GM18508 (cell line): ENCODE measurements at regions not wholly inside any gene's neighbourhood (a gene's known extent, or its start where the extent isn't known, plus 50 kb on each side); places are given as distances from the start of the nearest gene placed in this dataset.

Source experiments
- ATAC-seq: cut with Tn5 transposase; IDR thresholded peaks from one replicate; pipeline ENCODE4 v1.9.1; 2021; ENCODE audit warnings: moderate number of reproducible peaks; ENCODE audit not compliant: insufficient read depth, unreplicated experiment

DNA sequence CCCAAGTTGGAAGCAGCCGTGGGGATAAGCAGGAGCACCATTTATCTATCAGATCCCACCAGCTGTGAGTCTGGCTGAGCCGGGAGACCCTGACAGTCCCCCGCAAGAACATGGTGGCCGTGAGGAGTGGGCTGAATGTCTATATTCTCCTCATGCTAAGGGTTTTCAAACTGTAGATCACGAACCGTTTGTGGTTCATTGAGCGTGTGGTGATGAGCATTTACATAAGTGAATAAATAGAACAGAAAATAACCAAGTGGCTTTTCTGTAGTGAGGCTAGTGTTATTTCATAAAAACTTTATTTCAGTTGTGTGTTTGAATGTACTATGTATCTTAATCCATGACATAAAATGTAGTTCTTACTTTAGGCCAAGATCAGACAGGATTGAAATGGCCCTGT lies 190.2 kb upstream of the APCDD1 start:
- no peak for ATAC-seq

- no peak for ATAC-seq
Observed at GRCh38 chr18:10265560-10266333, 188.7 kb upstream of the APCDD1 start.

DNA sequence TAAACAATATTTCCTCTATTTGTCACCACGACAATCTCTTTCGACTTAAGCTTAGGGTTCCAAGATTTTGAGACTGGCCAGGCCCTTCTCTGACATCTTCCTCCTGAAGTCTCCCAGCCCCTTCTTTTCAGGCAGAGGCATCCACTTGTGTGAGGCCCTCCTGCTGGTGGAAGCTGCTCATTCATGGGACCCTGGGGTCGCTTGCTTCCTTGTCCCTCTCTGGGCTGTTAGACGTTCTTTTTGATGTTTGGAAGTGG lies 188.2 kb upstream of the APCDD1 start:
- ATAC-seq = no peak

DNA sequence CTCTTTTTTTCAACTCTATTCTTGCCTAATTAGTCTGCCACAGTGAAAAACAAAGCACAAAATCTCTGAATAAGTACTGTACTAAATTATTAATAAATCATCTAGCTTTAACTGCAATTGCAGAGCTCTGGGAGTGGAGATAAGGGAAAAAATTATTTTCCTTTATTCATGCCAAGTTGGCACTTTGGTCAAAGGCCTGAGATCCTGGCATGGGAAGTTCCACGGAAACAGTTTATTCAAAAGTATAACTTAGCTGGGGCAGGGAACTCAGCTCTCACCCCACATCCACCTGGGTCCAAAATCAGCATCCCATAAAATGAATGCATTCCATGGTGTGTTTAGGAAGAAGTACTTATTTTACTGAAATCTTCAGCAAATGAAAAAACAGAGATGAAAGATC lies 185.2 kb upstream of the APCDD1 start:
- ATAC-seq = no peak

GRCh38 chr18:10270151-10270571 lies 184.3 kb upstream of the APCDD1 start:
- ATAC-seq = no peak

DNA sequence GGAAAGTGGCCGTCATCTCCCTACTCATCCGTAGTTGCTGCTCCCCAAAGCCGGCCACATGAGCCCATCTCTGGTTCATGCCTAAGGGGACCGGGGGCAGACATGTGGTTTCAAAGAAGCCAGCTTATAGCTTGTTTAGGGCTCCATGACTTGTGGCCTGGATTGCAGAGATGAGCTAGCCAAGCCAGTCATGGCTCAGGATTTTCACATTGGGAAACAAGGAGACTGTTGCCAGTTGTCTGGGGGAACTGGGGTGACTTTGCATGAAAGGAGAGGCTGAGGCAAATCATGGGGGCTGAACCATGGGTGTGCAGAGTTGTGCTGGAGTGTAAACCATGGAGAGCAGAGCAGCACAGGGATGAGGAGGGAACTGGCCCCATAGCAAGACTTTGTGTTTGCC lies 183.0 kb upstream of the APCDD1 start:
- no peak for ATAC-seq

GRCh38 chr18:10274301-10274700 lies 180.1 kb upstream of the APCDD1 start:
- ATAC-seq = no peak

DNA sequence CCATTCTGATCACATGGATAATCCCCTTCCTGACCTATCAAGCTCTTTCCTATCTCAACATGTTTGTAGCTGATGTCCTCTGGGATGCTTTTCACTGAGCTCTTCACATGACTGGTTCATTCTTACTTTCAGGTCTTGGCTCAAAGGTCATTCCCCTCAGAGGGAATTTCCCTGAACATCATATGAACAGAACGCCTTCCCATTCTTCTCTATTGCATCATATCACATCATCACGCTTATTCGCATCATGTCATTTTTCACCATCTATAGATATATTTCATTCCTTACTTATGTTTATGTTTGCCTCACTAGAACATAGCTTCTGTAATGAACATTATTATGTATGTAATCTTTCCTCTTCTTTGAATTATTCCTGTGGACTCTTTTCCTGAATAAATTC lies 178.9 kb upstream of the APCDD1 start:
- no peak for ATAC-seq

GRCh38 chr18:10278265-10278664 lies 176.2 kb upstream of the APCDD1 start:
- ATAC-seq = no peak

- ATAC-seq = no peak
Observed at GRCh38 chr18:10279471-10279870, 175.0 kb upstream of the APCDD1 start.

DNA sequence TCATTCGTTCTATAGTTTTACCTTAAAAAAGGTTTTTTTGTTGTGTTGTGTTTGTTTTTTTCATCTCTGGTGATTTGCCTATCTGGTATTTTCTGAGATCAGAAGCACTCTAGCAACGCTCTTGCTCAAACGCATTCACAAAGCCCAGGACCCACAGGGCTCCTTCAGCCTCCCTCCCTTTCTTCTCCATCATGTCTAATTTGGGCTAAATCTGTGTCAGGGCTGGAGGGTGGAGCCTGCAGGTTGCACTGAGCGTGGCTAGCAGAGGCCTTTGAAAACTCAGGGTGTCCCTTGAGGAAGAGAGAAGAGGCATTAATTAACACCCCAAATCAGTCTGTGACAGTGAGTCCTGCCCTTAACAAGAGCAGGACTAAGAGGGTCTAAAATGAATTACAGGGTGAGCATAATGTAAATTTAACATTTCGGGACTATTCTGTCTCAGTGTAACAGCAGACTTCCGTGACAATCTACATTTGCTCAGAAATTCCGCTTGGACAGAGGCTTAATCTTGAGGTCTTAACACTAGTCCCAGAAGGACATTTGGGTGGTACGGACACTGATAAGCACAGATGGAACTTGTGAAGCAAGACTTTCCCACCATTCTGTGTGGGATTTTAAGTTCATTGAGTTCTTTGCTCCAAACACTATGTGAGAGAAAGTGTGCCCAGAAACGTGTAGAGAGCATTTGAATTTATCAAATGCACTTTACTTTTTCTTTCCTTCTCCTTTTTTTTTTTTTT lies 174.4 kb upstream of the APCDD1 start:
- no peak for ATAC-seq

GRCh38 chr18:10284540-10285282 lies 169.7 kb upstream of the APCDD1 start:
- no peak for ATAC-seq

- no peak for ATAC-seq
Observed at GRCh38 chr18:10285283-10285640, 169.2 kb upstream of the APCDD1 start.

DNA sequence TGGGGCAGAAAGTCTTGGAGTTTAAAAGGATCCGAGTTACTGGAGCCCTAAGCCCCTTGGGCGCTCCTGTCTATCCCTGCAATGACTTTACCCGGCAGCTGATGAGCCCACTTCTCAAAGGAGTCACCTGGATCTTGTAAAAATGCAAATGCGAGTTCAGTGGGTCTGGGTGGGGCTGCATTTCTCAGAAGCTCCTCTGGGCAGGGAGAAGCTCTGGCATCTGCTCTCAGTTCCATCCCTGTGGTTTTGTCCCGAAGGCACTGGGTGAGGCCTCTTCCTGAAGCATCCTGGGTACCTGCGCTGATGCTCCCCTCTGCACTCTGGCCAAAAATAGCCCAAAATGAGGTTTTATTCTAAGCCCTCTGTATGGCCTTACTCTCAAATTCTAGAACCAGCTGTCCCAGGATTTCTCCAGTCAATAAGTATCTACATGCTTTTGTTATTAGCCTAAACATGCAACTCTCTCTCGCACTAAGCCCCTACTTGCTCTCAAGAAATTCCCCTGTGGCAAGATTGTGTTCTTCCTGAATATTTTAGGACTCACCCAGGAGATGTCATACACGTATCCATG lies 167.8 kb upstream of the APCDD1 start:
- ATAC-seq = no peak

DNA sequence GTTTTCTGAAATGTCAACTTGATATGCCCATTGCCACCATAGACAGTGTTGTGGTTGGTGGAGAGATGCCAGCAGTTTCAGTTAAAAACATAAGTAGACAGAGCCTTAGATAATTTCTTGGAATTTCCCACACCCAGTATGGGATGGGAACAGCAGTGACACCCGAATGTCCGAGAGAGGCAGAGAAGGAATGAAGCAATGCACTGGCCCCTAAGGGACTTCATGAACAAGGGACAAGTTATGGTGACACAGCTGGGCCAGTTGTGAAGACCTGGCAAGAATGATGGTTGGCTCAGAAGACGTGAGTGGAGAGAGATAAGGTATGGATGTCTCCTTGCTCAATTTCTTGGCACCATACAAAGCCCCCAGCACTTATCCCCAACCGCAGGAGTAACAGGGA lies 165.2 kb upstream of the APCDD1 start:
- no peak for ATAC-seq

DNA sequence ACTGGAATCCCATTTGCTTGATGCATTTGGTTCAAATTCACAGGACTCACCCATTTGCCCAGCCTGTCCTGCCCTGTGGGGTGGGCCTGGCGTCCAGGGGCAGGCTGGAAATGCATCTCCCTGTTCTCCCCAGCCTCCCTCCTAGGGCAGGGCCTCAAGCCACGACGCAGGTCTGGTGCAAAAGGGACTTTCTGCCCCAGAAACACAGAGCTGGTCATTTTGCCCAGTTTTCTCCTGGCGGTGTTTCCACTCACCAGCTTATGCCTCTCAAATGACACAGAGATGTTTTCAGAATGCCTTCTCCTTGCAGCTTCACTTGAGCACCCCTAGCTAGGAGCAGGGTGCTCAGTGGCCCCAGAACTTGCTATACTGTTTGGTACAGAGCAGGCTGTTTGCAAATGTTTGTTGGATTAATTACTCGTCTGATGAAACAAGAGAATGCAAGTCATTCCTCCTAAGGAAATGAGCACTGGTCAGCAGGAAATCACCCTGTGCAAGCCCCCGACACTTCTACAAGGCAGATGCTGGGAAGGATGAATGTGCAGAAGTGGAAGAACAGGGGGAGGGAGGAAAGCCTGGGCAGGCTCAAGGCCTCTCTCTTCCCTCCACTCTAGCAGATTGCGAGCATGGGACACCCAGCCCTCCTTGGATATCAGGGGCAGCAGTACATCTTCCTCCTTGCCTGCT lies 164.3 kb upstream of the APCDD1 start:
- no peak for ATAC-seq

DNA sequence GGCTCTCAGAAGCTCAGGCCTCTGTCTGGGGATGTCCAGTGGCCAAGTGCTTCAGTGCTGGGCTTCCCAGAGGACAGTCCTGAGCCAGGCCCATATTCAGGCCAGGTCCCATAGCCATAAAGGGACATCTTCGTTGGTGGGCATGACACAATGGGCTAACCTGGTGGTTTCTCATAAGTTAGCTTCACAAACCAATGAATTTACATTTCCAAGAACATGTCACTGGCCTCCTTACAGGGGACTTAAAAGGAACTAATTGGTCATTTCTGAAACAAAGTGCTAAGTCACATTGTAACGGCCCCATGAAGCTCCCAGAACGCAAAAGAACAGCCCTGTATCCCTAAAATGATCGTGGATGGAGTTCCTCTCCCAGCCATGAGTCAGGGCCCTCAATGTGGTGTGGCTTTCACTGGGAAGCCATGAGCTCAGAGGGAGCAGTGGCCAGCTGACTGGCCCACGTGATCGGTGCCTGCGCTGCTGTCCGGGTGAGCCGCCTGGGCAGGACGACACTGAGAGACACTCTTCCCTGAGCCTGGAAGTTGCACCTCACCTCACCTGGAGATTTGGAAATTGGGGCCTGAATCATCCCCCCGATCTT lies 163.7 kb upstream of the APCDD1 start:
- ATAC-seq = no peak

DNA sequence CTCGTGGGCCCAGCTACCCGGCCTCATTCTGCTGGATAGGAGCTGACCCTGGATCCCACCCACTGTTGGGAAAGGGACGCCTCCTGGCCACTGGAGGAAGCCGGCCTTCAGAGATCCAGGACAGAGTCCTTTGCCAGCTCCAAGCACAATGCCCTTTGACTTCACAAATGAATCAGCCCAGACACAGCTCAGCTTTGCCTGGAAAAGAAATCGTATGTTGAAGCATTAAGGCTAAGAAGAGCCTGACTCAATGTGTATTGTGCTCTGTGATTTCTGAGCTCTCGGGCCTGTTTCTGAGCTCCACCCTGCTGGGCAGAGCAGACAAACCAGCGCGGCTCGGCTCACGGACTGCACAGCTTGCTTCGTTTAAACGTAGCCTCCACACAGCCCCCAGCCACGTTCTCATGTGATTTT lies 162.9 kb upstream of the APCDD1 start:
- no peak for ATAC-seq

- no peak for ATAC-seq
Observed at GRCh38 chr18:10293966-10294365, 160.5 kb upstream of the APCDD1 start.

GRCh38 chr18:10295751-10296150 lies 158.7 kb upstream of the APCDD1 start:
- no peak for ATAC-seq
